Skin epidermis (tissue), 12 donors: ENCODE measurements at regions not wholly inside any gene's neighbourhood (a gene's known extent, or its start where the extent isn't known, plus 50 kb on each side); places are given as distances from the start of the nearest gene placed in this dataset.

Source experiments
- H3K27ac ChIP-seq, 21 experiments: fragments of 200-600 bp; sonication (generic) in 11 of 21; one replicate each; pipeline ENCODE4 v1.5.0; 2020; ENCODE audit warnings: mild to moderate bottlenecking in 3 of 21, inconsistent platforms in 2 of 21, moderate library complexity in 2 of 21
- H3K4me3 ChIP-seq, 7 experiments: fragments of 200-600 bp; sonication (generic) in 2 of 7; one replicate each; pipeline ENCODE4 v1.5.0; 2020; ENCODE audit warnings: inconsistent platforms in 2 of 7, mild to moderate bottlenecking in 2 of 7, moderate library complexity in 1 of 7

GRCh38 chr3:76561494-76562236, 478.2 kb upstream of the ROBO2 start:
- Histone ChIP-seq H3K4me3 (no peak overlapping the region), H3K27ac (no peak overlapping the region)

GRCh38 chr3:76565496-76566210, 474.2 kb upstream of the ROBO2 start:
- H3K4me3 ChIP-seq = no peak overlapping the region
- H3K27ac ChIP-seq = no peak overlapping the region

- Histone ChIP-seq H3K4me3 (no peak overlapping the region), H3K27ac (no peak overlapping the region)
Observed at GRCh38 chr3:76566211-76566534, 473.7 kb upstream of the ROBO2 start.

GRCh38 chr3:76566904-76567303, 473.0 kb upstream of the ROBO2 start:
- no peak overlapping the region for H3K27ac ChIP-seq
- no peak overlapping the region for H3K4me3 ChIP-seq

GRCh38 chr3:76570436-76571057, 469.4 kb upstream of the ROBO2 start:
- Histone ChIP-seq H3K4me3 (no peak overlapping the region), H3K27ac (no peak overlapping the region)

GRCh38 chr3:76576201-76576600, 463.7 kb upstream of the ROBO2 start:
- Histone ChIP-seq H3K4me3 (no peak overlapping the region), H3K27ac (no peak overlapping the region)

GRCh38 chr3:76582098-76582497, 457.8 kb upstream of the ROBO2 start:
- no peak overlapping the region for H3K4me3 ChIP-seq
- no peak overlapping the region for H3K27ac ChIP-seq

- Histone ChIP-seq H3K4me3 (no peak overlapping the region), H3K27ac (no peak overlapping the region)
Observed at GRCh38 chr3:76582632-76583378, 457.1 kb upstream of the ROBO2 start.

- Histone ChIP-seq H3K27ac (no peak overlapping the region), H3K4me3 (no peak overlapping the region)
Observed at GRCh38 chr3:76585794-76586392, 454.0 kb upstream of the ROBO2 start.

GRCh38 chr3:76586471-76586870, 453.4 kb upstream of the ROBO2 start:
- no peak overlapping the region for H3K27ac ChIP-seq
- H3K4me3 ChIP-seq = no peak overlapping the region

GRCh38 chr3:76610150-76610549, 429.7 kb upstream of the ROBO2 start:
- H3K4me3 ChIP-seq = no peak overlapping the region

GRCh38 chr3:76615719-76616118, 424.2 kb upstream of the ROBO2 start:
- H3K4me3 ChIP-seq = no peak overlapping the region
- H3K27ac ChIP-seq = no peak overlapping the region

More at GRCh38 chr3:76610150-76610549, 429.7 kb upstream of the ROBO2 start:
- H3K27ac ChIP-seq = no peak overlapping the region

GRCh38 chr3:76624164-76624563, 415.7 kb upstream of the ROBO2 start:
- Histone ChIP-seq H3K27ac (no peak overlapping the region), H3K4me3 (no peak overlapping the region)

- Histone ChIP-seq H3K4me3 (no peak overlapping the region), H3K27ac (no peak overlapping the region)
Observed at GRCh38 chr3:76627236-76627635, 412.7 kb upstream of the ROBO2 start.

- no peak overlapping the region for H3K27ac ChIP-seq
Observed at GRCh38 chr3:76631251-76631650, 408.6 kb upstream of the ROBO2 start.

GRCh38 chr3:76638006-76638405, 401.9 kb upstream of the ROBO2 start:
- H3K27ac ChIP-seq = no peak overlapping the region

More at GRCh38 chr3:76631251-76631650, 408.6 kb upstream of the ROBO2 start:
- H3K4me3 ChIP-seq = no peak overlapping the region

GRCh38 chr3:76643623-76644304, 396.1 kb upstream of the ROBO2 start:
- Histone ChIP-seq H3K4me3 (no peak overlapping the region), H3K27ac (no peak overlapping the region)

More at GRCh38 chr3:76638006-76638405, 401.9 kb upstream of the ROBO2 start:
- no peak overlapping the region for H3K4me3 ChIP-seq

- Histone ChIP-seq H3K4me3 (no peak overlapping the region), H3K27ac (no peak overlapping the region)
Observed at GRCh38 chr3:76644305-76644675, 395.6 kb upstream of the ROBO2 start.

- H3K27ac ChIP-seq = no peak overlapping the region
- no peak overlapping the region for H3K4me3 ChIP-seq
Observed at GRCh38 chr3:76645724-76646123, 394.2 kb upstream of the ROBO2 start.
